ENCODE measurements at regions not wholly inside any gene's neighbourhood (a gene's known extent, or its start where the extent isn't known, plus 50 kb on each side); places are given as distances from the start of the nearest gene placed in this dataset.
A peak's percentile ranks its signal among the peaks of the same experiment; 100 is the strongest.

DNA sequence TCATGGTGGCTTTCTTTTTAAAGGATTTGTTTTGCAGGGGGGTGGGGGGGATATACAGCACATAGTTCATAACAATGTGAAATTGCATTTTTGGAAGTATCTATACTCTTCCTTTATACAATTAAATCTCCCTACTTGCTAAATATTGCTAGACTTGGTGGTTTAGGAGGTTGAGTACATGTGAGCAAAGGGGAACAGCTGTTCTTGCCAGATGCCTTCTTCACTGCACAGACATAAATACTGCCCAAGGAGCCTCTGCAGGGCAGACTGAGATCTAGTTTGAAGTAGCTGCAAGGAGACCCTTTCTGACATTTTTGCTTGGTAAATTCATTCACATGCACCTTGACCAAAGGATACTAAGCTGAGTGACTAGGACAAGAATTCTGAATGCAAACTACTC, 228.6 kb upstream of the IL12A start:
- FAIRE-seq = no peak
- TF ChIP-seq POLR2AphosphoS5 (IDR thresholded peaks at IDR 0.05; ENCODE audit: low read depth, low read length) (no peak), TAF1 (IDR thresholded peaks at IDR 0.05; ENCODE audit: borderline replicate concordance, low read depth, low read length) (no peak), POLR2A (IDR thresholded peaks at IDR 0.05; ENCODE audit: low read depth, low read length) (no peak)
- no peak for DNase-seq (ENCODE audit: insufficient read length)

DNA sequence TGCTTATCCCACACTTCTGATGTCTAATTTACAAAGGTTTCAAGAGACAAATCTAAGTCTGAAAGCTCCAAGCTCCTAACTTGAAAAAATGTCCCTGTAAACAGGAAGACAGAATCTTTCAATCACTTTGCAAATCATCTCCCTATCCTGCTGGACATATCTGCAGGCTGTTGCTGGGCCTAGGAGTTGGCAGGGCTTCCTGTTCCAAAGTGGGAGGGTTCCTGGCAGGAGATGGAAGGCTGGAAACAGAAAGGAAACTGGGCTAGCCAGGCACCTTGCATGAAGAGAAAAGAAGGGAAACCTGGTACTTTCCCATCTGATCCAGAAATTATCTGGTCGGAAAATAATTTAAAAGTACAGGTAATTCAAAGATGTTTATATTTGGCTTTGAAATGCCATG, 227.3 kb upstream of the IL12A start:
- DNase-seq (ENCODE audit: insufficient read length) = no peak
- TF ChIP-seq TAF1 (IDR thresholded peaks at IDR 0.05; ENCODE audit: borderline replicate concordance, low read depth, low read length) (no peak), POLR2A (IDR thresholded peaks at IDR 0.05; ENCODE audit: low read depth, low read length) (no peak), POLR2AphosphoS5 (IDR thresholded peaks at IDR 0.05; ENCODE audit: low read depth, low read length) (no peak)
- FAIRE-seq = no peak

DNA sequence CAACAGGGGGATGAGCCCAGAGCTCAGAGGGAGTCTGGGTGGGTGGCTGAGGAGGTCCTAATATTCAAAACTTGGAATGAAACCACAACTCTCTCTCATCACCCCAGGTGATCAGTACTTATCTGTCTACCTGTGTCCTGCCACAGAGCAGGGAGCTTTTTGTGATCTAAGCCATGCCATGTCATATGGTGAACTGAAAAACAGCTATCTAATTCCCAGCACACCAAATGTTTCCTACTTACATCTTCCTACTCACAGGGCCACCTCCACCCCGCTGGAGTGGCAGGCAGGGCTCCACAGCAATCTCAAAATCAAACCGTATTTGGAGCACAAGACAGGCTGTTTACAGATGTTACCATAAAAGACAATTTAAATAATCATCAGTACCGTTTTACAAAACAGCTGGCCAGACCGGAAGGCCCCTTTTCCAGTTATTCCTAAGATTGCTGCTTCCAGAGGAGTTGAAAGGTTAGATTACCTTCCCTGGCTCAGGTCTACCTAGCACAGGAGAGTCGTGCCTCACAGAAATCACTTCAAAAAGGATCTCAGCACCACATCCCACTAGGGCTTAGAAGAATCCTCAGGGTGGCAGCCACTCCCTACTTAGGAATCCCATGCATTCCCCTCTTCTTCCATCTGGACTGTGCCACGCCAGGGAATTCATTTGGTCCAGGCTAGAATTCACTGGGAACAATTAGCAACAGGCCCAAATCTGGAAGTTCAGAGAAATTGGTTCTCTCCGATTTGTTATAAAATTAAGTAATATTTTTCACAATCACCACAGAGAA, 226.6 kb upstream of the IL12A start:
- no peak for DNase-seq (ENCODE audit: insufficient read length)
- TF ChIP-seq POLR2AphosphoS5 (IDR thresholded peaks at IDR 0.05; ENCODE audit: low read depth, low read length) (no peak), POLR2A (IDR thresholded peaks at IDR 0.05; ENCODE audit: low read depth, low read length) (no peak), TAF1 (IDR thresholded peaks at IDR 0.05; ENCODE audit: borderline replicate concordance, low read depth, low read length) (no peak)
- FAIRE-seq = no peak

DNA sequence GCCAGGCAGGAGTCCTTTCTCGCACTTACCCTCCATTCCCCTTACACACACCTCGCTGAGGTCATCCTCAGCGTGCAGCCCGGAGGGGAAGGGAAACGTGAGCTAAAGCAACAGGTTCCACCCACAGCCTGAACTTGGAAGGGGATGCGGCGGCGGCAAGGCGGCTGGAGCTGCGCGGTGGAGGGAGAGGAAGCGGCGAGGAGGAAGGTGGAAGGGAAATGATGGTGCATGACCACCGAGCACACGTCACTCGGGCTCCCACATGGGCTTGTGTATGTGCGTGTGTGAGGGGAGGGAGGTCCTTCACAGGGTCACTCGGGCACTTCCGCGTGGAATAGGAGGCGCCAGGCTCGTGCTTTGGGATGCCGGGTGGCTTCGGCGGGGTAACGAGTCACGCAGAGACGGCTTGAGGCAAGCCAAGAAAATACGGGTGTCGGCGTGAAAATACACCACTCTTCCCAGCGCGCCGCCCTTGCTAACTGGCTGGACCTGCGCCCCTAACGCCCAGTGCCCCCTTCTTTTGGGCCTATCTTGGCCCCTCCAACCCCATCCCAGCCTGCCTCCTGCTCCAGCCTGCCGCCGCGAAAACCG, 225.5 kb upstream of the IL12A start:
- TF ChIP-seq POLR2A (IDR thresholded peaks at IDR 0.05; ENCODE audit: low read depth, low read length) = no peak
- no peak for TF ChIP-seq POLR2AphosphoS5 (IDR thresholded peaks at IDR 0.05; ENCODE audit: low read depth, low read length)
- DNase-seq (ENCODE audit: insufficient read length) = peak; percentile 31
- FAIRE-seq = no peak

DNA sequence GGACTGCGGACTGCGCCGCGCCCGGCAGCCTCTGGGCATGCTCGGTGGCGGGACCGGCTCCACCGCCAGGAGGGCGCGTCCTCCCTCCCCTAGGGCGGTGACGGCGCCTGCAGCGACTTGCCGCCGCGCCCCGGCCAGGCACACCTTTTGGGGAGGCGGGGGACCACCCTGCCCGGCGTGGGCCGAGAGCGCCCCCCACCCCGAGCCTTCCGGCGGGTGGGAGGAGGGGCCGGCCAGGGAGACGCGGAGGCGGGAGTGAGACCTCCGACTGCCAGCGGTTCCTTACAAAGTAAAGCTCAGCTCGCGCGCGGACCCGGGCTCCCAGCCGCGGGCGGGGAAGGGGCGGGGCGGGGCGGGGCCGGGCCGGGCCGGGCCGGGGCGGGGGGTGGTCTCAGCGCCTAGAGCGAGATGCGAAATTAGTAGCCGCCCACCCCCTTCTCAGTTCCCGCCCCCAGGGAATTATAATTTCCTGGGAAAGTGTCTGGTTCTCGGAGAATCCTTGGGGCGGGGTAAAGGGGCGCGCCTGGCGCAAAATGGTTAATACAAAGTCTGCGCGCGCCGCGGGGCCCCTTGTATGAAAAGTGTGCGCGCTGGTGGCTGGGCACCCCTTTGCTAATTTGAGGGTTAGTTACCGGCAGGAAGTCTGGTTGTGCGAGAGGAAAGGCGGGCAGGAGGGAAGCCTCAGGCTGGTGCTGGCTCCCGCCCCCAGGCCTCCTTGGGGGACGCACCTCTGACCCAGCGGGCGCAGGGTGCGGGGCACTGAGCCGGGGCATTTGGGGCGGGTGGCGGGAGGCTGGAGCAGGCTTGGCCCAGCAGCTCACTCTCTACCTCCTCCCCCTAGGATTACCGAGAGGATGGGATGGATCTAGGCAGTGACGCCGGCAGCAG, 224.8 kb upstream of the IL12A start:
- TF ChIP-seq POLR2AphosphoS5 (IDR thresholded peaks at IDR 0.05; ENCODE audit: low read depth, low read length) (no peak), POLR2A (IDR thresholded peaks at IDR 0.05; ENCODE audit: low read depth, low read length) (no peak), TAF1 (IDR thresholded peaks at IDR 0.05; ENCODE audit: borderline replicate concordance, low read depth, low read length) (no peak)
- DNase-seq (ENCODE audit: insufficient read length) (peak; percentile 59), FAIRE-seq (no peak)

DNA sequence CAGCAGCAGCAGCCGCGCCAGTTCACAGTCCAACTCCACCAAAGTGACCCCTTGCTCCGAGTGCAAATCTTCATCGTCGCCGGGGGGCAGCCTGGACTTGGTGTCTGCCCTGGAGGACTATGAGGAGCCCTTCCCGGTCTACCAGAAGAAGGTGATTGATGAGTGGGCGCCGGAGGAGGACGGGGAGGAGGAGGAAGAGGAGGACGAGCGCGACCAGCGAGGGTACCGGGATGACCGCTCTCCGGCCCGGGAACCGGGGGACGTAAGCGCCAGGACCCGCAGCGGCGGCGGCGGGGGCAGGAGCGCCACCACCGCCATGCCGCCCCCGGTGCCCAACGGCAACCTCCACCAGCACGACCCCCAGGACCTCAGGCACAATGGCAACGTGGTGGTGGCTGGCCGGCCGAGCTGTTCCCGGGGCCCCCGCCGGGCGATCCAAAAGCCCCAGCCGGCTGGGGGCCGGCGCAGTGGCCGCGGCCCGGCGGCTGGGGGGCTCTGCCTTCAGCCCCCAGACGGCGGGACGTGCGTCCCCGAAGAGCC, 224.1 kb upstream of the IL12A start:
- TF ChIP-seq POLR2AphosphoS5 (IDR thresholded peaks at IDR 0.05; ENCODE audit: low read depth, low read length) (no peak), TAF1 (IDR thresholded peaks at IDR 0.05; ENCODE audit: borderline replicate concordance, low read depth, low read length) (no peak), POLR2A (IDR thresholded peaks at IDR 0.05; ENCODE audit: low read depth, low read length) (no peak)
- FAIRE-seq (no peak), DNase-seq (ENCODE audit: insufficient read length) (no peak)

DNA sequence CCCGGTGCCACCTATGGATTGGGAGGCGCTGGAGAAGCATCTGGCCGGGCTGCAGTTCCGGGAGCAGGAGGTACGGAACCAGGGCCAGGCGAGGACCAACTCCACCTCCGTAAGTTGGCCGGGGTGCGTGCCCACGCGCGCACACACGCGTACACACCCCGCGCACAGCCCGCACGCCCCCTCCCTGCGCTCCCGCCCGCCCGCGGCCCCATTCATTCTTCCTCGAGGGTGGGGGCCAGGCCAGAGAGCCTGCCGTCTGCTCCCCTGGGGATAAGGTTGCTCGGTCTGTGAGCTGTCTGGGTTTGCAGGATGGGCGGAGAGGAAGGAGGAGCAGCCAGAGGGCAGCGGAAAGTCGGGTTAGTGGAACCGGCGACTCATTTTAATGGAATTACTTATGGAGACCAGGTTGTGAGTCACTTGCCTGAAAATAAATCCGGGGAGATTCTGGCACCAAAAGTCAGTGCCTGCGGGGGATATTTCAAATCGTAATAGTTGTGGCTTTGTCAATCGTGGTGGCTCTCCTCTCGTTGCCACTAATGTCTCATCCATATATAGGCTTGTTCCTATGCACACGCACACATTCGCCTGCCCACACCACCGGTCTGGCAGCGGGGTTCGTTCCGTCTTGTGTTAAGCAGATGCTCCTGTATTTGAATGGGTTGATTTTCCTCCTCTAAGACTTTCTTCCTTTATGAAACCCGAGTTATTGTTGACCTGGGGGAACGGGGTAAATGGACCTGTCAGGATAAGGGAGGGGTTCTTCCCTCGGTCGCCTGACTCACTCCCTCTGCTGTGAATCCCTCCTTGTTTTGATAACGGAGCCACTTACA, 223.4 kb upstream of the IL12A start:
- FAIRE-seq = no peak
- DNase-seq (ENCODE audit: insufficient read length) = peak; percentile 15
- TF ChIP-seq TAF1 (IDR thresholded peaks at IDR 0.05; ENCODE audit: borderline replicate concordance, low read depth, low read length) (no peak), POLR2A (IDR thresholded peaks at IDR 0.05; ENCODE audit: low read depth, low read length) (no peak), POLR2AphosphoS5 (IDR thresholded peaks at IDR 0.05; ENCODE audit: low read depth, low read length) (no peak)

DNA sequence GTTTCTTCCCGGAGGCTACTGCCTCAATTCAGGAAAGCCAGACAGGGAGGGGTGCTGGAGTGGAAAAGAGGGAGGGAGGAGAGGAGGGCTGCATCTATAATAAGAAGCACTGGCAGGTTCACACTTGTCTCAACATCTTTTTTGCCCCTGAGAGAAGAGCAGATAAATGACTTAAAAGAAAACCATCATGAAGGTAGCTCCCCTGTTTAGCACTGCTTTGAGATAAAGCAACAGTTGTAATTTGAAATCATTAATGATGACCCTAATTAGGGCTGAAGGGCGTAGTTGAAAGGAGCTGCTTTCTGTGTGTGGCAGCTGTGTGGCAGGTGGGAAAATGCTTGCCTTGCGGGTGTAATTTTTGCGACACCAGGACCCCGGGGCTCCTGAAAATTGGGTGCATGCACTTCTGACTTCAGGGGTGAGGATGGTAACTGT, 222.8 kb upstream of the IL12A start:
- DNase-seq (ENCODE audit: insufficient read length) = no peak
- no peak for TF ChIP-seq POLR2AphosphoS5 (IDR thresholded peaks at IDR 0.05; ENCODE audit: low read depth, low read length)
- no peak for TF ChIP-seq TAF1 (IDR thresholded peaks at IDR 0.05; ENCODE audit: borderline replicate concordance, low read depth, low read length)
- TF ChIP-seq POLR2A (IDR thresholded peaks at IDR 0.05; ENCODE audit: low read depth, low read length) = no peak
- FAIRE-seq = no peak

DNA sequence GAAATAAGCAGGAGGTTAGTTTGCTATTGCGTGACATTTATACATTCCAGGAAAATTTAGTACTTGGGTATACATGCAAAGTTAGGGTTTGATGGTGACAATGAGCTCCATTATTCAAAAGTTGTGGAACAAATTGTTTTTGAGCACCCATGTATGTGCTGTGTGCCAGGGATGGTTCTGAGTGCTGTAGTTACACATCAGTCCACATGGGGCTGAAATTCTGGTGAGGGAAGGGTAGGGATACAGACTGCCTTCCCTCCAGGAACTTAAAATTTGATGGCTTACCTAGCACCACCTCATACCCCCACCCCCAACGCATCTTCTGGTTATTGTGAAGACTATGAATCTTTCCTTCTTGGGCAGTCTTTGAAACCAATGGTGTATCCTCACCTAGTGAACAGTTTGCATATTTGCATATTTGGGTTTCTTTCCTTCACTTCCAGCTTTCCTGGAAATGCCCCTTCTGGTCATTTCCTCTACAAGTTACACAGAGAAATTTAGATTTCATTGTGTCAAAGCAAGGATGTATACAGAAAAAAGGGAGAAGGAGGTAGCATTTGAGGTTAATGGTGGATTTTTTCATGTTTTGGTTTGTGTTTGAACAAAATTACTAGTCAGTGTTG, 222.0 kb upstream of the IL12A start:
- no peak for TF ChIP-seq TAF1 (IDR thresholded peaks at IDR 0.05; ENCODE audit: borderline replicate concordance, low read depth, low read length)
- TF ChIP-seq POLR2AphosphoS5 (IDR thresholded peaks at IDR 0.05; ENCODE audit: low read depth, low read length) = no peak
- TF ChIP-seq POLR2A (IDR thresholded peaks at IDR 0.05; ENCODE audit: low read depth, low read length) = no peak
- no peak for DNase-seq (ENCODE audit: insufficient read length)
- no peak for FAIRE-seq

DNA sequence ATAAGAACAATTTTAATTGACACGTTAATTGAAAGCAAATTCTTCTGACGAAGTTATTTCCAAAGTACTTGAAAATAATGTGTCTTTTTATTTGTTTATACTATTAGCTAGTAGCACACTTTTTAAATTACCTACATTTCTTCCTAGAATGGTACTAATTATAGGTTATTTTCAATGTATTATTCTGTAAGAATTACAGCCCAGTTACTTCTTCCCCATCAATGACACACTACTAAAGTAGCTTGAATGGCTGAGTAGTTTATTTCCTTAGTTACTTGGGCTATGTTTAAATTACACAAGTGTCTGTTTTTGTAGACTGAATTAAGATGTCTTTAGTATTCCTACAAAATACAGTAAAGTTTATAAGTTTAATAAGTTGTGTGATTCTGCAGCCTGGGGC, 217.6 kb upstream of the IL12A start:
- TF ChIP-seq POLR2A (IDR thresholded peaks at IDR 0.05; ENCODE audit: low read depth, low read length) = no peak
- TF ChIP-seq POLR2AphosphoS5 (IDR thresholded peaks at IDR 0.05; ENCODE audit: low read depth, low read length) = no peak
- no peak for TF ChIP-seq TAF1 (IDR thresholded peaks at IDR 0.05; ENCODE audit: borderline replicate concordance, low read depth, low read length)
- DNase-seq (ENCODE audit: insufficient read length) = no peak
- no peak for FAIRE-seq

Data from GM12892 (cell line).